ENCODE measurements at regions not wholly inside any gene's neighbourhood (a gene's known extent, or its start where the extent isn't known, plus 50 kb on each side); places are given as distances from the start of the nearest gene placed in this dataset.

DNA sequence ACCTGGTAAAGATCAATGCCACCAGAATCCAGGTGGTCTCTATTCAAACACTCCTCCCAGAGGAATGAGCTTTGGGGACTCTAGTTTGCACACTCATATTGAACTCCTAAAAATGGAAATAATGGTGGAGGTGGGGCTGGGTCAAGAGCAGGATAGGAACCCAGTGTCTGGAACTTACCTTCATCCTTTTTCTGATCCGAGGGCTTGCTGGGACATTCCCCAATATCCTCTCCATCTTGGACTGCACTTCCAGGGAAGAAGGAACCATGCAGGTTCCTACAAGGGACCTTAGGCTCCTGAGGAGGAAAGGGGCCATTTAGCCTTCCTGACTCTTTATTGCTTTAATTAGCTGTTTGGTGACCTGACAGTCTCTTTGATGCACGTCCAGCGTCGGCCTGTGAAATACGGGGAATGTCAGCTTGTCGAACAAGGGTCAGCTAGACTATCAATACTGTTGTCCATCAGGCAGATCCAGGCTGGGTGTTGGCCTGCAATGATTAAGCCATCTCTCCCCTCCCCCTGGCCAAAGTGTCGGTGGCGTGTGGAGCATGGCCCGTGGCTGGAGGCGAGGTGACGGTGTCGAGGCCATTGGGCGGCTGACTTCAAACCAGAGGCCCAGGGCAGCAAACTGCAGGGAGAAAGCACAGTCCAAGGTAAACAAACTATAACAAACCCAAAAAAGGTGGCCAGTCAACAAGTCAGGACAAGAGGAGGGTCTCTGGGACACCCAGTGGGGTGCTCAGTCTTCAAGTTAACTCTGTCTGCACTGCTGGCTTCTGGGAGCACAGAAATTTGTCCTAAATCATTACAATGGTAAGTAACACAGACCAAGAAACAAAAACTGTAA, 405.2 kb upstream of the TBX3 start:
- TF ChIP-seq, protein P1, sequence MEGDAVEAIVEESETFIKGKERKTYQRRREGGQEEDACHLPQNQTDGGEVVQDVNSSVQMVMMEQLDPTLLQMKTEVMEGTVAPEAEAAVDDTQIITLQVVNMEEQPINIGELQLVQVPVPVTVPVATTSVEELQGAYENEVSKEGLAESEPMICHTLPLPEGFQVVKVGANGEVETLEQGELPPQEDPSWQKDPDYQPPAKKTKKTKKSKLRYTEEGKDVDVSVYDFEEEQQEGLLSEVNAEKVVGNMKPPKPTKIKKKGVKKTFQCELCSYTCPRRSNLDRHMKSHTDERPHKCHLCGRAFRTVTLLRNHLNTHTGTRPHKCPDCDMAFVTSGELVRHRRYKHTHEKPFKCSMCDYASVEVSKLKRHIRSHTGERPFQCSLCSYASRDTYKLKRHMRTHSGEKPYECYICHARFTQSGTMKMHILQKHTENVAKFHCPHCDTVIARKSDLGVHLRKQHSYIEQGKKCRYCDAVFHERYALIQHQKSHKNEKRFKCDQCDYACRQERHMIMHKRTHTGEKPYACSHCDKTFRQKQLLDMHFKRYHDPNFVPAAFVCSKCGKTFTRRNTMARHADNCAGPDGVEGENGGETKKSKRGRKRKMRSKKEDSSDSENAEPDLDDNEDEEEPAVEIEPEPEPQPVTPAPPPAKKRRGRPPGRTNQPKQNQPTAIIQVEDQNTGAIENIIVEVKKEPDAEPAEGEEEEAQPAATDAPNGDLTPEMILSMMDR (IDR thresholded peaks at IDR 0.05) = no peak
- no peak for TF ChIP-seq POLR2A (IDR thresholded peaks at IDR 0.05)

Data from Peyer's patch (tissue), 4 donors.